ENCODE measurements at regions not wholly inside any gene's neighbourhood (a gene's known extent, or its start where the extent isn't known, plus 50 kb on each side); places are given as distances from the start of the nearest gene placed in this dataset.

- Histone ChIP-seq H3K4me3 (no peak overlapping the region), H3K36me3 (no peaks in the 10 kb centered on the region), H3K27me3 (no peaks in the 10 kb centered on the region), H3K9me3 (no peaks in the 10 kb centered on the region)
- no peak for DNase-seq
Measured at GRCh38 chr18:54033052-54033451, 191.4 kb downstream of the MBD2 start.

GRCh38 chr18:54032412-54032811 lies 192.1 kb downstream of the MBD2 start:
- DNase-seq = no peak
- H3K9me3 ChIP-seq = no peaks in the 10 kb centered on the region
- no peaks in the 10 kb centered on the region for H3K36me3 ChIP-seq
- no peak overlapping the region for H3K4me3 ChIP-seq
- no peaks in the 10 kb centered on the region for H3K27me3 ChIP-seq

- DNase-seq = no peak
- Histone ChIP-seq H3K27me3 (no peaks in the 10 kb centered on the region), H3K9me3 (no peaks in the 10 kb centered on the region), H3K36me3 (no peaks in the 10 kb centered on the region), H3K4me3 (no peak overlapping the region)
Measured at GRCh38 chr18:54031243-54031642, 193.2 kb downstream of the MBD2 start.

- Histone ChIP-seq H3K36me3 (no peaks in the 10 kb centered on the region), H3K27me3 (no peaks in the 10 kb centered on the region), H3K4me3 (no peak overlapping the region), H3K9me3 (no peaks in the 10 kb centered on the region)
- no peak for DNase-seq
Measured at GRCh38 chr18:54030434-54030833, 194.0 kb downstream of the MBD2 start.

- H3K36me3 ChIP-seq = no peaks in the 10 kb centered on the region
- no peak for DNase-seq
Measured at GRCh38 chr18:54023471-54023870, 201.0 kb downstream of the MBD2 start.

DNA sequence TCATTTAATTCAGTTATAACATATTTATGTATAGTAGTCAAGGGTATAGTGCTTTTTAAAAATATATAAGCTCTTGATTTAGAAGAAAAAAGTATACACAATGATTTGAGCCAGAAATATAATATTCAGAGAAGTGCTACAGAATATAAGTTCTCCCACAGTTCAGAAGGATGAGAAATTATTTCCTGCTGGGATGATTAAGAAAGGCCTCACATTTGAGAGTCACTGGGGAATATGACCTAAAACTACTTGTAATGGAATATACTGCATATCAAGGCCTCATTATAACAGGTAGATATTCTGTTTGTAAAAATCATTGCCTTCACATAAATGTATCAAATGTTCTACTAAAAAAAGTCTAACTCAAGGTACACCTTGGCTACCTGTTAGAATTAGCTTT lies 203.5 kb downstream of the MBD2 start:
- DNase-seq = no peak
- Histone ChIP-seq H3K9me3 (no peaks in the 10 kb centered on the region), H3K4me3 (no peak overlapping the region), H3K36me3 (no peaks in the 10 kb centered on the region), H3K27me3 (no peaks in the 10 kb centered on the region)

More at GRCh38 chr18:54023471-54023870, 201.0 kb downstream of the MBD2 start:
- H3K27me3 ChIP-seq = no peaks in the 10 kb centered on the region
- H3K4me3 ChIP-seq = no peak overlapping the region
- no peaks in the 10 kb centered on the region for H3K9me3 ChIP-seq

- no peaks in the 10 kb centered on the region for H3K9me3 ChIP-seq
- H3K36me3 ChIP-seq = no peaks in the 10 kb centered on the region
- no peak overlapping the region for H3K4me3 ChIP-seq
- no peaks in the 10 kb centered on the region for H3K27me3 ChIP-seq
- no peak for DNase-seq
Measured at GRCh38 chr18:54020156-54020745, 204.2 kb downstream of the MBD2 start.

DNA sequence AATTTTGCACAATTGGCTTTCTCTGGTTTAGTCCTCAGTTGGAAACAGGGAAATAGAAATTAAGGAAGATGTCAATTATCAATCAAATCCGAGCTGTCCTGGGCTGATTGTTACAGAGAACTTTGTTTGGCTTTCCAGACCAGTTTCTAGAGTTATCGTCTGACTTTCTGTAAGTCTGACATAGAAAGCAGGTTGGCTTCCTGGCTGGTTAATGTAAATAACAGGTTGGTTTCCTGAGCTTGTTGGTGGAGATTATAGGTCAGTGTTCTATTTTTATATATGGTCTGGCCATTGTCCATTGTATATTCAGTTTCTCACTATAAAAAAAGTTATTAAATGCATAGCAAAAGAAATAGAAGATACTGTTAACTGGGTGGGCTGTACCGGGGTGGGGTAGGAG lies 204.8 kb downstream of the MBD2 start:
- Histone ChIP-seq H3K4me3 (no peak overlapping the region), H3K27me3 (no peaks in the 10 kb centered on the region)

GRCh38 chr18:54013452-54013851 lies 211.0 kb downstream of the MBD2 start:
- Histone ChIP-seq H3K9me3 (no peaks in the 10 kb centered on the region), H3K36me3 (no peaks in the 10 kb centered on the region), H3K27me3 (no peaks in the 10 kb centered on the region), H3K4me3 (no peak overlapping the region)
- no peak for DNase-seq

More for the DNA sequence above, 204.8 kb downstream of the MBD2 start:
- H3K9me3 ChIP-seq = no peaks in the 10 kb centered on the region
- no peaks in the 10 kb centered on the region for H3K36me3 ChIP-seq
- DNase-seq = no peak

- no peaks in the 10 kb centered on the region for H3K9me3 ChIP-seq
- no peak overlapping the region for H3K4me3 ChIP-seq
- peak; percentile 53 for DNase-seq
Measured at GRCh38 chr18:54004828-54005227, 219.6 kb downstream of the MBD2 start.

GRCh38 chr18:54003195-54003594 lies 221.3 kb downstream of the MBD2 start:
- H3K4me3 ChIP-seq = no peak overlapping the region

More at GRCh38 chr18:54004828-54005227, 219.6 kb downstream of the MBD2 start:
- H3K27me3 ChIP-seq = no peaks in the 10 kb centered on the region
- no peaks in the 10 kb centered on the region for H3K36me3 ChIP-seq

GRCh38 chr18:53997064-53997463 lies 227.4 kb downstream of the MBD2 start:
- no peaks in the 10 kb centered on the region for H3K27me3 ChIP-seq
- no peaks in the 10 kb centered on the region for H3K36me3 ChIP-seq
- no peaks in the 10 kb centered on the region for H3K9me3 ChIP-seq
- no peak overlapping the region for H3K4me3 ChIP-seq
- DNase-seq = no peak

More at GRCh38 chr18:54003195-54003594, 221.3 kb downstream of the MBD2 start:
- no peak for DNase-seq
- Histone ChIP-seq H3K36me3 (no peaks in the 10 kb centered on the region), H3K27me3 (no peaks in the 10 kb centered on the region), H3K9me3 (no peaks in the 10 kb centered on the region)

DNA sequence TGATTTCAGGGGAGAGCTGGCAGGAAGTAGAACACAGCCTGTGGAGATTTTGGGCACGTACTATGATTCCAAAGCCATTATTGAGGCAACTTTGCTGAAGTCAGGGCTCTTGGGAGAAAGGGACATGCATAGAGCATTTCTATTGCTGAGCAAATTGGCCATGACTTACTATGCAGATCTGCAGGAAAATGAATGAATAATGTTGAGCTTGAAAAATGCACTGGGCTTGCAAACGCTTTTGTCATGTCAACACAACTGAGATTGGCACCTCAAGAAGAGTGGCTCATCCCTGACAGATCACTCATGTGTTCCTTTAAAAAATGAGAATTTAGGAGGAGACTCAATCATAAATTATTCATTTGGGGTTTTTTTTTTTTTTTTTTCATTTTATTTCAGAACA lies 230.5 kb downstream of the MBD2 start:
- H3K36me3 ChIP-seq = no peaks in the 10 kb centered on the region
- no peaks in the 10 kb centered on the region for H3K27me3 ChIP-seq
- no peak overlapping the region for H3K4me3 ChIP-seq
- H3K9me3 ChIP-seq = no peaks in the 10 kb centered on the region
- no peak for DNase-seq

DNA sequence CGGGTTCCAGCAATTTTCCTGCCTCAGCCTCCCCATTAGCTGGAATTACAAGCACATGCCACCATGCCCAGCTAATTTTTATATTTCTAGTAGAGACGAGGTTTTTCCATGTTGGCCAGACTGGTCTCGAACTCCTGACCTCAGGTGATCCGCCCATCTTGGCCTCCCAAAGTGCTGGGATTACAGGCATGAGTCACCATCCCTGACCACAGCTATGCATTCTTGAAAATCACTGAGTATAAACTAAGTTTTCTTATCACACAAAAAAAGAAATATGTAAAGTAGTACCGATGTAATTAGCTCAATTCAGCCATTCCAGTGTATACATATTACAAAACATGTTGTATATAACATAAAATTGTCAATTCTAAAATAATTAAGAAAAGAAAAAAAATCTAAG lies 232.7 kb downstream of the MBD2 start:
- Histone ChIP-seq H3K36me3 (no peaks in the 10 kb centered on the region), H3K9me3 (no peaks in the 10 kb centered on the region), H3K27me3 (no peaks in the 10 kb centered on the region), H3K4me3 (no peak overlapping the region)
- DNase-seq = peak; percentile 31

- Histone ChIP-seq H3K4me3 (no peak overlapping the region), H3K27me3 (no peaks in the 10 kb centered on the region), H3K9me3 (no peaks in the 10 kb centered on the region), H3K36me3 (no peaks in the 10 kb centered on the region)
- no peak for DNase-seq
Measured at GRCh38 chr18:53991202-53991601, 233.3 kb downstream of the MBD2 start.

GRCh38 chr18:53990485-53990884 lies 234.0 kb downstream of the MBD2 start:
- Histone ChIP-seq H3K9me3 (no peaks in the 10 kb centered on the region), H3K4me3 (no peak overlapping the region)

GRCh38 chr18:53984021-53984420 lies 240.4 kb downstream of the MBD2 start:
- no peak for DNase-seq

More at GRCh38 chr18:53990485-53990884, 234.0 kb downstream of the MBD2 start:
- Histone ChIP-seq H3K27me3 (no peaks in the 10 kb centered on the region), H3K36me3 (no peaks in the 10 kb centered on the region)
- DNase-seq = no peak

DNA sequence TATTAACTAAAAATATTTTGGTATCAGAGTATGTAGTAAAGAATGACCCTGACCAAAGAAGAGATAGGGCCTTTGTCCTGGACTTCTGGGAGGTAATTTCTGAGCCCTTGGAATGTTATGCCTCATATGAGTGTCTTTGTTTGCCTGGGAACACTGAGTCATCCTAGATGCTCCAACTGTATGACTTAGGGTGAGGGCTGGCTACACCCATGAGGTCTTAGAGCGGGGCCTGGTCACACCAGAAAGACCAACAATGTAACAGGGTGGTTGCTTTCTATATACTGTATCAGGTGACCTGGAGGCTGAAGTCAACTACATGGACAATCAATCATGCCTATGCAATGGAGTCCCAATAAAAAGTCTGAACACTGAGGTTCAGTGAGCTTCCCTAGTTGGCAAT lies 253.1 kb downstream of the MBD2 start:
- Histone ChIP-seq H3K27me3 (no peaks in the 10 kb centered on the region), H3K9me3 (no peaks in the 10 kb centered on the region), H3K4me3 (no peak overlapping the region), H3K36me3 (no peaks in the 10 kb centered on the region)
- no peak for DNase-seq

More at GRCh38 chr18:53984021-53984420, 240.4 kb downstream of the MBD2 start:
- Histone ChIP-seq H3K9me3 (no peaks in the 10 kb centered on the region), H3K27me3 (no peaks in the 10 kb centered on the region), H3K4me3 (no peak overlapping the region), H3K36me3 (no peaks in the 10 kb centered on the region)

- Histone ChIP-seq H3K4me3 (no peak overlapping the region), H3K9me3 (no peaks in the 10 kb centered on the region), H3K36me3 (no peaks in the 10 kb centered on the region), H3K27me3 (no peaks in the 10 kb centered on the region)
- no peak for DNase-seq
Measured at GRCh38 chr18:53952700-53953099, 271.8 kb downstream of the MBD2 start.
